ENCODE measurements at regions not wholly inside any gene's neighbourhood (a gene's known extent, or its start where the extent isn't known, plus 50 kb on each side); places are given as distances from the start of the nearest gene placed in this dataset.

DNA sequence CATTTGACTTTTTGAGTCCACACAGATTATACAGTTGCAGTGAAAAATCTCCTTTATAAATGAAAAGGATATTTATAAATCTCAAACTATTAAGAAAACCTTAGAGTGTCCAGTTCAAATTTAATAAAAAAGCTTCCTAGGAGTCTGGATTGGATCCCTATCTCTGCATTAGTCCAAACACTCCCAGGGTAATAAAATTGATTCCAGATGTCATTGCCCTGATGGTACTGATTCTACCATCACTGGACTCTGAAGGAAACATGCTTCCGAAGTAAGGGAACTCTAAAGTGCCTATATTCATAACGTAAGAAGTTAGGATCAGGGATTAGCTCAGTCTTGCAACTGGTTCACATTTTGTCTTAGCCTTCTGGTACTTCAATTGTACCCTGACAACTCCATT is 1325.1 kb upstream of the MAP3K7 start:
- TF ChIP-seq EZH2 (IDR thresholded peaks at IDR 0.05; ENCODE audit: low read length, unreplicated experiment) (no peak), CTCF (conservative IDR thresholded peaks at IDR 0.05; ENCODE audit: low read depth, low read length) (no peak), EZH2phosphoT487 (IDR thresholded peaks at IDR 0.05; ENCODE audit: borderline replicate concordance, low read length) (no peak)

All from PC-3 (cell line).